IMR-90 (cell line): ENCODE measurements at regions not wholly inside any gene's neighbourhood (a gene's known extent, or its start where the extent isn't known, plus 50 kb on each side); places are given as distances from the start of the nearest gene placed in this dataset.

Experiments used
- ATAC-seq: fragments of 200-7000 bp; cut with Tn5 transposase; 2 replicates; pipeline ENCODE4 v1.9.1; 2020; ENCODE audit warnings: low read depth, mild to moderate bottlenecking, moderate library complexity
- BruUV-seq: library from RNA; stranded (reverse); fragments of 400-500 nt; replicated peaks from 2 replicates; lab custom pipeline; 2021; lab: Mats Ljungman, UMichigan
- CTCF ChIA-PET: fragments of 300-600 bp; formaldehyde crosslinking; extraction: SDS; loops from one replicate; lab custom pipeline; 2021; ENCODE audit warnings: antibody characterized with exemption; lab: Yijun Ruan, JAX
- POLR2A ChIA-PET: fragments of 300-600 bp; sonication (Branson Sonifier 250); formaldehyde crosslinking; loops from one replicate; lab custom pipeline; 2022; ENCODE audit warnings: antibody characterized with exemption; ENCODE audit not compliant: unreplicated experiment; lab: Charles Lee
- DNase-seq: peaks from one replicate; pipeline ENCODE4 v3.0.0; 2013
- H2AFZ ChIP-seq: replicated peaks from 2 replicates; pipeline ENCODE3; 2013; ENCODE audit warnings: low read length, mild to moderate bottlenecking; ENCODE audit not compliant: poor library complexity
- H2AK5ac ChIP-seq: 2 replicates; pipeline ENCODE4 v1.6.1; 2013; ENCODE audit warnings: low read depth, low read length, inconsistent platforms
- H2AK9ac ChIP-seq: replicated peaks from 2 replicates; pipeline ENCODE3; 2013; ENCODE audit warnings: mild to moderate bottlenecking, low read depth, low read length, moderate library complexity; ENCODE audit not compliant: poor library complexity
- H2BK120ac ChIP-seq: 2 replicates; pipeline ENCODE4 v1.6.1; 2013; ENCODE audit warnings: low read depth, low read length, inconsistent platforms
- H2BK15ac ChIP-seq: 3 replicates; pipeline ENCODE4 v1.6.1; 2013; ENCODE audit warnings: low read depth, low read length, inconsistent platforms
- H2BK20ac ChIP-seq: 2 replicates; pipeline ENCODE4 v1.6.1; 2013; ENCODE audit warnings: low read depth, mild to moderate bottlenecking, inconsistent platforms, low read length, moderate library complexity
- H2BK5ac ChIP-seq: 2 replicates; pipeline ENCODE4 v1.6.1; 2013; ENCODE audit warnings: mild to moderate bottlenecking, low read depth, low read length, inconsistent platforms; ENCODE audit not compliant: poor library complexity, severe bottlenecking
- H3K14ac ChIP-seq: replicated peaks from 2 replicates; pipeline ENCODE4 v1.6.1; 2013; ENCODE audit warnings: low read depth, low read length, inconsistent platforms
- H3K18ac ChIP-seq: 2 replicates; pipeline ENCODE4 v1.6.1; 2013; ENCODE audit warnings: low read depth, low read length, control low read depth
- H3K23ac ChIP-seq: 2 replicates; pipeline ENCODE4 v1.6.1; 2013; ENCODE audit warnings: low read depth, low read length, inconsistent platforms
- H3K27ac ChIP-seq: 2 replicates; pipeline ENCODE4 v1.5.1; 2013; ENCODE audit warnings: mild to moderate bottlenecking, control low read depth, low read length; ENCODE audit not compliant: insufficient read depth
- H3K27me3 ChIP-seq: 2 replicates; pipeline ENCODE4 v1.6.1; 2013; ENCODE audit warnings: low read length; ENCODE audit not compliant: control insufficient read depth, insufficient read depth
- H3K36me3 ChIP-seq: 2 replicates; pipeline ENCODE4 v1.6.1; 2013; ENCODE audit warnings: low read length, mixed read lengths; ENCODE audit not compliant: control insufficient read depth, insufficient read depth
- H3K4ac ChIP-seq: 2 replicates; pipeline ENCODE4 v1.6.1; 2013; ENCODE audit warnings: low read depth, low read length, inconsistent platforms
- H3K4me1 ChIP-seq: 2 replicates; pipeline ENCODE4 v1.6.1; 2013; ENCODE audit warnings: low read length, mixed read lengths; ENCODE audit not compliant: control insufficient read depth, insufficient read depth
- H3K4me2 ChIP-seq: 2 replicates; pipeline ENCODE4 v1.6.1; 2013; ENCODE audit warnings: low read depth, mild to moderate bottlenecking, control low read depth, low read length, moderate library complexity
- H3K4me3 ChIP-seq: 2 replicates; pipeline ENCODE4 v1.5.1; 2013; ENCODE audit warnings: low read depth, mild to moderate bottlenecking, control low read depth, low read length, moderate library complexity; ENCODE audit not compliant: insufficient read depth
- H3K56ac ChIP-seq: 2 replicates; pipeline ENCODE4 v1.6.1; 2013; ENCODE audit warnings: low read length, inconsistent platforms; ENCODE audit not compliant: insufficient read depth; ENCODE audit errors: extremely low read depth
- H3K79me1 ChIP-seq, 2 experiments: 2 replicates each; pipeline ENCODE4 v1.6.1; 2013; ENCODE audit warnings: low read length in 2 of 2, inconsistent platforms in 1 of 2, low read depth in 1 of 2
- H3K9ac ChIP-seq: 2 replicates; pipeline ENCODE4 v1.6.1; 2013; ENCODE audit warnings: low read depth, low read length, control low read depth
- H3K9me1 ChIP-seq: 2 replicates; pipeline ENCODE4 v1.6.1; 2013; ENCODE audit warnings: low read length, inconsistent platforms; ENCODE audit not compliant: insufficient read depth
- H3K9me3 ChIP-seq: 2 replicates; pipeline ENCODE4 v1.6.1; 2013; ENCODE audit warnings: low read length; ENCODE audit not compliant: control insufficient read depth, insufficient read depth
- H4K20me1 ChIP-seq: 2 replicates; pipeline ENCODE4 v1.6.1; 2013; ENCODE audit warnings: low read length, inconsistent platforms; ENCODE audit not compliant: insufficient read depth
- H4K5ac ChIP-seq: 2 replicates; pipeline ENCODE4 v1.6.1; 2013; ENCODE audit warnings: mild to moderate bottlenecking, low read depth, low read length, control low read depth
- H4K8ac ChIP-seq, 2 experiments: 2 replicates each; pipeline ENCODE4 v1.6.1; 2013; ENCODE audit warnings: low read depth in 2 of 2, low read length in 2 of 2, control low read depth in 1 of 2, inconsistent platforms in 1 of 2
- H4K91ac ChIP-seq: 2 replicates; pipeline ENCODE4 v1.6.1; 2013; ENCODE audit warnings: low read depth, low read length, inconsistent platforms; ENCODE audit not compliant: insufficient read depth
- CEBPB ChIP-seq: IDR thresholded peaks from 2 replicates; pipeline ENCODE4 v1.6.1; 2012; ENCODE audit warnings: low read depth, low read length, improper control_type of control experiment
- ELK1 ChIP-seq: fragments of 150-350 bp; IDR thresholded peaks from 2 replicates; pipeline ENCODE4 v1.6.1; 2016; ENCODE audit warnings: low read depth, mild to moderate bottlenecking, low read length, moderate library complexity, borderline replicate concordance
- FOS ChIP-seq: fragments of 150-350 bp; IDR thresholded peaks from 2 replicates; pipeline ENCODE4 v1.6.1; 2016; ENCODE audit warnings: low read depth, low read length
- MAFK ChIP-seq: IDR thresholded peaks from 2 replicates; pipeline ENCODE4 v1.6.1; 2012; ENCODE audit warnings: low read depth, low read length, improper control_type of control experiment
- MXI1 ChIP-seq: IDR thresholded peaks from 2 replicates; pipeline ENCODE4 v1.6.1; 2012; ENCODE audit warnings: low read depth, mild to moderate bottlenecking, low read length, moderate library complexity, borderline replicate concordance
- POLR2A ChIP-seq: IDR thresholded peaks from 2 replicates; pipeline ENCODE4 v1.6.1; 2012; ENCODE audit warnings: mild to moderate bottlenecking, low read depth, low read length
- SMC3 ChIP-seq: fragments of 150-350 bp; IDR thresholded peaks from 2 replicates; pipeline ENCODE4 v1.6.1; 2016; ENCODE audit warnings: low read depth, mild to moderate bottlenecking, antibody characterized with exemption, low read length, moderate library complexity
- WGBS, 2 experiments: methylation state at CpG; one replicate each; pipeline versions ENCODE4 v1.1.5 to v1.1.7; 2013; ENCODE audit warnings: missing lambda C conversion rate in 2 of 2; ENCODE audit not compliant: insufficient read length in 1 of 2; ENCODE audit errors: extremely low coverage in 2 of 2; 5-methylcytosine and 5-hydroxymethylcytosine counted together
- dilution Hi-C: fragments of 300-500 bp; cut with HindIII; formaldehyde crosslinking; loops from one replicate; pipeline ENCODE4 v1.14.3; 2018; ENCODE audit warnings: low sequenced_read_pairs; ENCODE audit not compliant: unreplicated experiment
- in situ Hi-C: fragments of 300-500 bp; cut with MboI; formaldehyde crosslinking; loops from 3 replicates; pipeline ENCODE4 v1.14.3; 2019; ENCODE audit warnings: low sequenced_read_pairs, inconsistent platforms, mixed read lengths
- intact Hi-C: fragments of 100-400 bp; cut with micrococcal nuclease; formaldehyde crosslinking; loops from 2 replicates; pipeline ENCODE4 v1.10.0; 2022
- TF ChIP-seq, protein P1 (sequence below): fragments of 150-350 bp; IDR thresholded peaks from 2 replicates; pipeline ENCODE4 v1.6.1; 2017; ENCODE audit warnings: mild to moderate bottlenecking, antibody characterized with exemption, low read length, low read depth

- Histone ChIP-seq H4K91ac (no peak overlapping the region), H3K14ac (no peak overlapping the region), H3K56ac (no peak overlapping the region), H4K8ac (no peak overlapping the region), H3K79me1 (no peaks in the 10 kb centered on the region), H3K4me2 (no peak overlapping the region), H2AK9ac (no peak overlapping the region), H2AK5ac (no peak overlapping the region), H3K4ac (no peak overlapping the region), H4K5ac (no peak overlapping the region), H2BK20ac (no peak overlapping the region), H3K23ac (no peak overlapping the region), H3K18ac (no peak overlapping the region), H2BK120ac (no peak overlapping the region), H3K4me1 (no peaks in the 10 kb centered on the region), H2BK15ac (no peak overlapping the region), H3K27ac (no peak overlapping the region), H3K9me3 (no peaks in the 10 kb centered on the region; the same call in 1 of the 2 replicates), H3K9me1 (no peaks in the 10 kb centered on the region), H3K4me3 (no peak overlapping the region), H2AFZ (no peak overlapping the region), H4K20me1 (no peaks in the 10 kb centered on the region), H2BK5ac (no peak overlapping the region), H3K36me3 (no peaks in the 10 kb centered on the region), H3K9ac (no peak overlapping the region), H3K27me3 (peaks cover 14% of the 10 kb centered on the region)
- intact Hi-C loops, result no loop called here
- 56% methylated on average over 3 of the region's 4 CpGs; no CpG with 5 or more reads in 1 of the 2 experiments for whole genome bisulfite sequencing, 2 experiments
- in situ Hi-C loops, result no loop called here
- ATAC-seq (no peak), DNase-seq (no peak)
- CTCF ChIA-PET, result no interaction called here
- dilution Hi-C loops, result no loop called here
- POLR2A ChIA-PET, result no interaction called here
- no TSS peak for BruUV-seq
- TF ChIP-seq CEBPB (no peak), POLR2A (no peak), MXI1 (no peak), ELK1 (no peak), MAFK (no peak), SMC3 (no peak), FOS (no peak)
- TF ChIP-seq, protein P1, sequence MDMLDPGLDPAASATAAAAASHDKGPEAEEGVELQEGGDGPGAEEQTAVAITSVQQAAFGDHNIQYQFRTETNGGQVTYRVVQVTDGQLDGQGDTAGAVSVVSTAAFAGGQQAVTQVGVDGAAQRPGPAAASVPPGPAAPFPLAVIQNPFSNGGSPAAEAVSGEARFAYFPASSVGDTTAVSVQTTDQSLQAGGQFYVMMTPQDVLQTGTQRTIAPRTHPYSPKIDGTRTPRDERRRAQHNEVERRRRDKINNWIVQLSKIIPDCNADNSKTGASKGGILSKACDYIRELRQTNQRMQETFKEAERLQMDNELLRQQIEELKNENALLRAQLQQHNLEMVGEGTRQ, result no peak
Measured at GRCh38 chr5:74430631-74431289, 209.8 kb downstream of the ENC1 start.
